Activated CD8-positive, alpha-beta memory T cell treated with anti-CD3 and anti-CD28 coated beads, Interleukin-2, amount 50 U/mL, for 24 hours (primary cell): ENCODE measurements at regions not wholly inside any gene's neighbourhood (a gene's known extent, or its start where the extent isn't known, plus 50 kb on each side); places are given as distances from the start of the nearest gene placed in this dataset.

Experiments used
- DNase-seq: peaks from one replicate; pipeline ENCODE4 v3.0.0-alpha.2; 2020; ENCODE audit errors: extremely low read depth

GRCh38 chr12:127720334-127720733 is 546.6 kb upstream of the TMEM132C start:
- no peak for DNase-seq

DNA sequence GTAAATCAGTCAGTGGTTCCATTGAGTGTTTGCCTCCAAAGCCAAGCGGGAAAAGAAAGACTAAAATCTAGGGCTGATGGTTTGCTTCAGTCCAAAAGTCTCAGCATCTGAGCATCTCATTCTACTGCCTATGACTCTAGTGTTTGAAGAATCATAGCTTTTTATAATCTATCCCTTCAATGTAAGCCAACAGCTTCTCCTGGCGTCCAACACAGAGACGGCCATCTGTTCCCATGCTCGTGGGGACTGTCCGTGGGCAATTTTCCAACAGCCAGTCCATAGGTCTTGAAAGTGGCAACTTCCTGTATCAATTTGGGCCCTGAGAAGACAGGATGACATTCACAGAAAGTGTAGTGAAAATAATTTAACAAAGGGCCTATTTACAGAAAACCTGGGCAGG is 544.4 kb upstream of the TMEM132C start:
- DNase-seq = no peak

DNA sequence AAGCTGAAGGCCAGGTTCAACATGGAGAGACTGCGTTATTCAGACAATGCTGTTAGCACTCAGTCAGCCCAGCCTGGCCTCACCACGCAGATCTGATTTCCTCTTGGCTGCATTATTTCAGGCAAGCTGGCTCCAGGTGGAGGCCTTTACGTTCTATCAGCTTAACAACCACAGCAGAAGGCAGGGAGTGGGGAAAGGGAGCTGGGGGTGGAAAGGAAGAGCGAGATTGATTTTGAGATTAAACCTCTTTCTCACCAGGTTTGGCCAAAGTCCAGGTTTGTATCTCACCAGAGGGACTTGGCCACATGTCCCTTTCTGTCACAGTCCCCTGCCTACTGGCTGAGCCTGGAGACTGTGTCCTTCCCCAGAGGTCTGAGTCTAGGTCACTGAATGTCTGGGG is 543.7 kb upstream of the TMEM132C start:
- no peak for DNase-seq

DNA sequence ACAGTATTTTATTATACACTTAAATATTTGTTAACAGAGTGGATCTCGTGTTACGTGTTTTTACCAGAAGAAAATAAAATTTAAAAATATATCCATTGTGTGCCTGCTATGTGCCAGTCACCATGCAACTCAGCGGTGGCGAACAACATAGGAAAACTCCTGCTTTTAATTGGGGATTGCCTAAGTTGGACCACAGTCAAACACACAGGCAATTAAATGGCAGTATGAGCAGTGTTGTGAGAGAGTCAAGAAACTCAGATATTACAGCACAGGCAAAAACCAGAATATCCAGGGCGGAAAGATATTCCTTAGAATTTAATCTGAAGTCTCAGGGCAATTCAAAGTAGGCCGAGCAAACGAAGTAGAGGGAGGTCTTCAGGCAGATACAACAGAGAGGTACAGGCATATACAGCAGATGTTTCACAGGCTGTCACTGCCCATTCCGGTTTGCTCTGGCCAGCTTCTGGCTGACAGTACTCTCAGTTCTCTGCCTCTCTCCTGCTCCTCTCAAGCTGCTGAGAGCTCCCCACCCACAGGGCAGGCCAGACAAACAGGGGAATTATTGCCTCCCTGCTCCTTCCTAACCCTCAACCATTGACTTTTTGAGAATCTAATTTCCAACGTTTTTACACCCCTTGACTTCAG is 540.2 kb upstream of the TMEM132C start:
- DNase-seq = no peak

GRCh38 chr12:127728285-127728684 is 538.7 kb upstream of the TMEM132C start:
- DNase-seq = no peak

DNA sequence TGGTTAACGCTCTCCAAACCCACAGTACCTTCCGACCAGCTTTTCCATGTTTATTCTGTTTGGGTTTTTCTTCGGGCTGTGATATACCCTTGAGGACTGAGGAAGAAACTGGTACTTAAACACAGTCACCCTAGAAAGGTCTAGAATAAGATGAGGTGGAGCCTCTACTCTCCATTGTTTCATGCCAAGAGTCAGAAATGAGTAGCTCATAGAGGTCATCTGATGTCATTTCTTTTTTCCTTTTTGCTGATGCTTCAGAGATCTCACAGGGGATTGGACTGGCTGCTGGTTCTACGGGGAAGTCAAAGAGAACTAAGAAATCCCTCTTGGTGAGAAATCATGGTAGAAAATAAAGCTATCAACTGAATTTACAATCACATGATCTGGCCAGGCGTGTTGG is 538.2 kb upstream of the TMEM132C start:
- no peak for DNase-seq

DNA sequence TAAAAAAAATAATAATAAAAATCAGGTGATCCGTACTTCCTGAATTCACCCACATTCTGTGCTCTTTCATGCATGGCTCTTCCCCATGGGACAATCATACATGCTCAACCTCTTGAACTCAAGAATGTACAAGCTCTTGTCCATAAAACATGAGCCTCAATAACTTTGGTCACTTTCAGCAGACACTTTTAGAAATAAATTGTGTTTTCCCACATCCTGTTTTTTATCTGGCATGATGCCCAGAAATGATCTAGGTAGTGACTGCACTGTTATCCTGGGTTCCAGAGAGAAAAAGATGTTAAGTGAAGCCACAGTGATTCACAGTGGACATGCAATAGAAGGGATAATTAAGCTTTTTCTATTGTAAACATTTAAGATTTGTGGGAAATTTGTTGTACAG is 537.6 kb upstream of the TMEM132C start:
- DNase-seq = no peak

- DNase-seq = no peak
Observed at GRCh38 chr12:127731657-127732056, 535.3 kb upstream of the TMEM132C start.

DNA sequence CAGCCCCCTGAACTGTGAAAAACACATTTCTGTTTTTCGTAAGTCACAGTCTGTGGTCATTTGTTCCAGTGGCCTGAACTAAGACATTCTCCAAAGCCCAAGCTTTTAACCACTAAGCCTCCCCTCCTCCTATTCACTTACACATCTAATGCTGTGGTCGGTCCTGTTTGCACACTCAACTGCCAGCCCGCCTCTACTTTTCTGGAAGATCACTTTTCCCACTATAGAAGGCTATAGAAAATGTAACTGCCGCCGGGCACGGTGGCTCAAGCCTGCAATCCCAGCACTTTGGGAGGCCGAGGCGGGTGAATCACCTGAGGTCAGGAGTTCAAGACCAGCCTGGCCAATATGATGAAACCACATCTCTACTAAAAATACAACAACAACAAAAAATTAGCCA is 524.7 kb upstream of the TMEM132C start:
- DNase-seq = no peak

GRCh38 chr12:127745469-127746212 is 521.3 kb upstream of the TMEM132C start:
- no peak for DNase-seq

GRCh38 chr12:127749416-127749815 is 517.6 kb upstream of the TMEM132C start:
- DNase-seq = no peak

DNA sequence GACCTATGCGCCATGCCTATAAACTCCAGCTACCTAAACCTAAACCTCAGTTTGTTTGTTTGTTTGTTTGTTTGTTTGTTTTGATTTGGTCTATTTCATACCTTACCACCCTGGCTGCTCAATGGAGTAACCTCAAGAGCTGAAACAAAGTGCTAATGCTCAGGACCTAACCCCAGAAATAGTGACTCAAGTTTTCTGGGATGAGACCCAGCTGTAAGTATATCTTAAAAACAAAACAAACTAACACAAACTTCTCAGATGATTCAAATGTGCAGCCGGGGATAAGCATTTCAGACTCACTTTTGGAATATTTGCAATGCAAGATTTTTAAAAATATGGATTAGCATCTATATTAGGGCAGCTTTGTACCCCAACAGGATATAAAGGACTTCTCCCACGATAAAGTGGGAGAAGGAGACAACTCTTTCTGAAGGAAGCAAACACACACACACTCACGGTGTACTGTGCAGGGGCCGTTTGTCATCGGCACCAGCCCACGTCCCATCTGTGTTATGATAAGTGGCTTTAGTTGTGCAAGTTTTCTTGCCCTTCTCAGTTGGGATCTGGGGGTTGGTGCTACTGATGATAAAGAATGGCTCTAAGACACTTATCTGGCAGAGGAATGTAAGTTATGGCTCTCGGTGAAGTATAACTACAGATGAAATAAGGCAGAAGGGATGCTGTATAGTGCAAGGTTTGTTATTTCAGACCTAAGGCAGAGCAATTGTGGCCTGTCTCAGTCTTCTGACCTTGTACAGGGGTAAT is 516.7 kb upstream of the TMEM132C start:
- no peak for DNase-seq

DNA sequence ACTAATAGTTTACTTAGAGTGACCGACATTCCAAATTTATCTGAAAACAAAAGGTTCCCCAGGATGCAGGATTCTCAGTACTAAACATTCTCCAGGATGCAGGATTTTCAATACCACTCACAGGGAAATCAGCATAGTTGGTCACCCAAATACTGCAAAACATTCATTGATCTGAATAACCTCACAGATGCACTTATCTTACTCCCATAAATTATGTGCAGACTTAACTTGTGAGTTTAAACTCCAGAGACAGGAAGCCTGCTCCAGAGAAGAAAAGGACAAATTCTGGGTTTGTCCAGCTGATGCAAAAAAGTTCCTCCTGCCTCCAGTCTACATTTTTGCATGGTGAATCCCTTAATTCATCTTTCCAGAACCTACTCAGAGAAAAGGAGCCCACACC is 514.2 kb upstream of the TMEM132C start:
- DNase-seq = no peak

DNA sequence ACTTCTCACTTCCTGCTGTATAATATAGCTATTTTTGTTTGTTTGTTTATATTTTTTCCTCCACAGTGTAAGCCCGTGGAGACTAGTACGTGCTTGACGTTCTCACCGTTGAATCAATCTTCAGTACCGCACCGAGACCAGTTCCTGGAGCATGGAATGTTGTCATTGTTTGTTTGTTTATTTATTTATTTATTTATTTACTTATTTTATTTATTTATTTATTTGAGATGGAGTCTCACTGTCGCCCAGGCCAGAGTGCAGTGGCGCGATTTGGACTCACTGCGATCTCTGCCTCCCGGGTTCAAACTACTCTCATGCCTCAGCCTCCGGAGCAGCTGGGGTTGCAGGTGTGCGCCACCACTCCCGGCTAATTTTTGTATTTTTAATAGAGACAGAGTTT is 506.6 kb upstream of the TMEM132C start:
- DNase-seq = no peak

GRCh38 chr12:127760996-127761395 is 506.0 kb upstream of the TMEM132C start:
- DNase-seq = no peak

- no peak for DNase-seq
Observed at GRCh38 chr12:127761880-127762279, 505.1 kb upstream of the TMEM132C start.

- DNase-seq = no peak
Observed at GRCh38 chr12:127767656-127768055, 499.3 kb upstream of the TMEM132C start.

GRCh38 chr12:127770118-127770517 is 496.9 kb upstream of the TMEM132C start:
- no peak for DNase-seq

DNA sequence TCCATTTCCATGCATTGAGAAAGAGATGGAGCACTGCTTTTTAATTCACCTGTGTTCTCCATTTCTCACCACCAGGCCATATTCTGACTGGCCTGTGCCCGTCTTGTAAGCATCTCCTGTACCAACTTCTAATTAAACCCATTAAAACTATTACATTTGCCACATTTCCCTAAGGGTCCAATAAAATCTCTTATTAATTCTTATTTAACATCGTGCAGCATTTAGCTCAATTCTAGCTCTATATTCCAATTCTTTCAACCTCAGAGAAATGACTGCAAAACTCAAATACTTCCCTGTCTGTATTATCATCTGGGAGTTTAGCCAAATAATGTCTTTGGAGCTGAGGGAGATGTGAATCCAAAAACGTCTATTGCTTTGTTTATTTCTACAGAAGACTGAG is 495.4 kb upstream of the TMEM132C start:
- DNase-seq = no peak

DNA sequence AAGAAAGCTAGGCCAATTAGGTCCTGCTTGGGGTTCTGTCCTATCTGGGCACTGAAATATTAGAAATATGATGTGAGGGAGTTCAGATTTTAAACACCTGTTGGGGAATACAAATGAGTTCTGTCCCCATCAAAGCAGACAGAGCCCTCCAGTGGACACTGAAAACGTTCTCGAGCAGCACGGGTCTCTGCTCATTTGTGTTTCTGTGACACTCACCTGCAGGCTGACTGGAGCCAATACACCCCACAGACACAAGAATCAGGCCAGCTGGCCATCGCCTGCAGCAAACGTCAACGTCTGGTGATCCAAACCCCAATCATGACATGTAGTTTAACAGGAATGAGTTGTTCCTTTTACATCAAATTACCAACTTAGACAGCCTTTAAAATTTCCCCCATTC is 493.4 kb upstream of the TMEM132C start:
- no peak for DNase-seq

- no peak for DNase-seq
Observed at GRCh38 chr12:127774828-127775227, 492.1 kb upstream of the TMEM132C start.

DNA sequence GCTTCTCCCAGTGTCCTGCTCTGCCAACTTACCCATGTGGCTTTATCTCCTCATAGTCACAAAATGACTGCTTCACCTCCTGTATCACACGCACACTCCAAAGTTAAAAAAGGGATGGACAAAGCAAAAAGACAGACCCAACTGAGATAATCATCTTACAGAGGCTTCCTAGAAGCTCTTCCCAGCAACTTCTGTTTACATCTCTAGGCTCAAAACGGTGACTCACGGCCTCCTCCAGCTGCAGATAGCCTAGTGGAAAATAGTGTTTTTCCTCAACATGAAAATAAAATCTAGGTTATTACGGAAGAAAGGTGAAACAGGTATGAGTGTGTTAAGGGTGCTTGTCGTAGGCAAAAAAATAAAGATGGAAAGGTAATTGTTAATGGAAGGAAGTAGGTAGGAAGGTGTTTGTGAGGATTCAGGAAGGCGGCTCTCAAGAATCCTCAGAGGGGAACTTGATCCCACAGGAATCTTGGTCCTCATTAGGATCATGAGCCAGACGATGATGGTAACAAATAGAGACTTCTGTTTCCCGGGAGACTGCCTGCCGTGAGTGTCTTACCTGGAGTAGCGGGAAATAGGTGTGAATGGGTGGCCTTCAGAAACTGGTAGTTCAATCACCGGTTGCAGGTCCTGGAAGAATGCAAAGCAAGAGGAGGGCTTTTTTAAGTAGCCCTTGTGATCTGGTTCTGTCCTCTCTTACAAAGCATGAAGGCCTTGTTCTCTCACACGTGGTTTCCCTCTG is 487.5 kb upstream of the TMEM132C start:
- DNase-seq = no peak
